HG03520 (cell line): ENCODE measurements at regions not wholly inside any gene's neighbourhood (a gene's known extent, or its start where the extent isn't known, plus 50 kb on each side); places are given as distances from the start of the nearest gene placed in this dataset.
"Not testable (repeated sequence)": the region's sequence is repeated elsewhere in the genome, so short reads cannot be mapped to it uniquely, and the experiment has no call there.

Experiments used
- ATAC-seq: cut with Tn5 transposase; IDR thresholded peaks from one replicate; pipeline ENCODE4 v1.9.1; 2021; ENCODE audit warnings: mild to moderate bottlenecking, moderate library complexity; ENCODE audit not compliant: unreplicated experiment

- ATAC-seq, result no peak
Observed at GRCh38 chr22:22169923-22170322, 74.7 kb upstream of the VPREB1 start.

DNA sequence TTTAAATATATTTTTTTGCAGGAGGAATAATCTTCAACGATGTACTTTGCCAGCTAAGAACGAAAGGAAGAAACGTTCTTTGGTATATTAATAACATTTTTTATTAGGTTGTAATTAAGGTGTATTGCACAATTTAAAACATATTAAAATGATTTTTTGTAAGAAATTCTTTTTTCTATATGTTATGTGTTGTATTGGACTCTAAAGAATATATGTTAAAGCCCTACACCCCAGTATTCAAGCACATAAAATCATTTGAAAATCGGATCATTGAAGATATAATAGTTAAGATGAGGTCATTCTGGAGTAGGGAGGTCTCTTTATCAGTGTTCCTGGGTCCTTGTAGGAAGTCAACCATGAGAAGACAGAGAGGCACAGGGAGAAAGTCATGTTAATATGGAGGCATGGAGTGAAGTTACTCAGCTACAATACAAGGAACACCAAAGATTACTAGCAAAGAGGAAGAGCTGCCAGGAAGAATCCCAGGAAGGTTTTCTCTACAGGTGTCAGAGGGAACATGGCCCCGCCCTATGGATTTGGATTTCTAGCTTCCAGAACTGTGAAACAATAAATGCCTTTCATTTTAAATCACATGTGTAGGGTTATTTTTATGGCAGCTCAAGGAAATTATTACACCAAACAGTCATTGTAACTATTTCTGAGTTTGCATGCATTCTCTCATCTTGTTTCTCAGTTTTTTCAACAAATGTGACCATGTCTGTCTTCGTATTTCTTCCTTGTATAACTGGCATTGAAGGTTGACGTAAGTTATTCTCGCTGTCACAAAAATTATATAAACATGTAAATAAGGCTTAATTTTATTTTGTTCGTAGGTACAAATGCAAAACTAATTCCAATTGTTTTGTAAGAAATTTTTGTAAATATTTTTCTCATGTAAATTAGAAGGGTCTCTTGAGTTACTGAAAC is 75.4 kb upstream of the VPREB1 start:
- ATAC-seq, result no peak

DNA sequence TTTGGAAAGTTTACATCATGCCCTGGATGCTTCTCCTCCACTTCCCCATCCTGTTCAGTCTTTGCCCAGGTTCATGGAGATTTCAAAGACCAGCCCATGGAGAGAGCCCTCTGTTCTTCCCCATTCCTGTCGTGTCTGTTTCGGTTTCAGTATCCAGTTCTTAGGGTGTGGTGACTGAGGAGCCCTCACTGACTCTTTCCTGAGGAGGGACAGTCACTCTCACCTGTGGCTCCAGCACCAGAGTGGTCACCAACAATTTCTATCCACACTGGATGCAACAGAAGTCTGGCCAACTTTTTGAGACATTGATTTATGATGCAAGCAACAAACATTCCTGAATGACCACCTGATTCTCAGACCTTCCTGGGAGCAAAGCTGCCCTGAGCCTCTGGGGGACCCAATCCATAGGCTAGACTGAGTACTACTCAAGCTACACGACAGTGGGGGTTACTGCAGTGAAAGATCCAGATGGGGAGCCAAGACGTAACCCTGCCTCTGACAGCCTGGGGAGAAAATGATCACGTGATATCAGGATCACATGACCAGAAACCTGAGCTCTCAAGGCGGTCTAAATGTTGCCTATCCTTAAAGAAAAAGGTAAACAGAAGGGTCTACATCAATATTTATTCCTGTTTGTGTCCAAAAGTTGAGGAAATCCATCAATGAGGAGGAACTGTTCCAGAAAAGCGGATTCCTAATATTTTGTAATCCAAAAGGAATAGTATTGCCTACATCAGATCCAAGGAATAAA is 76.2 kb upstream of the VPREB1 start:
- peak; percentile 23 for ATAC-seq

- peak; percentile 52 for ATAC-seq
Observed at GRCh38 chr22:22167791-22168189, 76.8 kb upstream of the VPREB1 start.

- ATAC-seq, result no peak
Observed at GRCh38 chr22:22166941-22167713, 77.5 kb upstream of the VPREB1 start.

GRCh38 chr22:22165936-22166710 is 78.5 kb upstream of the VPREB1 start:
- ATAC-seq, result no peak

GRCh38 chr22:22164541-22165272 is 79.9 kb upstream of the VPREB1 start:
- ATAC-seq, result no peak

DNA sequence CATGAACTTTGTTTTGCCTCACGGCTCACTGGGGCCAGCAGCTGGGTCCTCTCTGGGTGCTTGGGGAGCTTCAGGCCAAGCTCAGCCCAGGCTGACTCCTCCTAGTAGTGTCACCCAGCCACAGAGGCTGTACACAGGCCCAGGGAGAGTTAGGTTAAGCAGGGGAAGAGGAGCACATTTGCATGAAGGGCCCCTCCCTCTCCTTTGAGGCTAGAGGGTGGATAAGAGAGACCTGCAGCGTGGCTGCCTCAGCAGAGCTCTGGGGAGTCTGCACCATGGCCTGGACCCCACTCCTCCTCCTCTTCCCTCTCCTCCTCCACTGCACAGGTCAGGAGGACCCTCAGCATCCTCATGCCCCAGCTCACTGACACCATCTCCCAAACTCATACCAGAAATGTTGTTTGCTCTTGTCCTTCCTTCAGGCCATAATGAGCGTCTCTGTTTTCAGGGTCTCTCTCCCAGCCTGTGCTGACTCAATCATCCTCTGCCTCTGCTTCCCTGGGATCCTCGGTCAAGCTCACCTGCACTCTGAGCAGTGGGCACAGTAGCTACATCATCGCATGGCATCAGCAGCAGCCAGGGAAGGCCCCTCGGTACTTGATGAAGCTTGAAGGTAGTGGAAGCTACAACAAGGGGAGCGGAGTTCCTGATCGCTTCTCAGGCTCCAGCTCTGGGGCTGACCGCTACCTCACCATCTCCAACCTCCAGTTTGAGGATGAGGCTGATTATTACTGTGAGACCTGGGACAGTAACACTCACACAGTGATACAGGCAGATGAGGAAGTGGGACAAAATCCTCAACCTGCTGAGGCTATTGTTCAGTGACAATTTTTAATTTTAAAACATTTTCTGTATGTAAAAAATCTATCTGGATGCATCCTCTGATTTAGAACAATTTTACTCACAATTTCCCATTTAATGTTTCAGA is 82.4 kb upstream of the VPREB1 start:
- peak; percentile 64 for ATAC-seq

GRCh38 chr22:22160768-22161167 is 83.8 kb upstream of the VPREB1 start:
- not testable (repeated sequence) for ATAC-seq

DNA sequence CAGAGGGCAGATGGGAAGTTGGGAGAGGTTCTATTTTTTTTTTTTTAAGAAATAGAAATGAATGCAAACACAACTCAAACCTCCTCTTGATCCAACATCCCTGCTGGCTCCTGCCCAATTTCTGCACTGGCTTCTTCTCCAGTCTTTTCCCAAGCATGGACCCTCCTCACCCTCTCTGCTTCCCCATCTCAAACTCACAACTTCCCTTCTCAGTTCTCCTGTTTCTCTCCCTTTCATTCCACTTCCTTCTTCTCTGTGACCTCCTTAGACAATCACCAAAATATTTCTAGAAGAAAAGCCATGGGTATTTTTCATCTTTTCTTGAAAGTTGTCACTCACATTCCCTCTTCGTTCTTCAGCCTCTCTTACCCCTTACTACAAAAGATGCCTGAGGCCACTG is 85.2 kb upstream of the VPREB1 start:
- ATAC-seq, result no peak

DNA sequence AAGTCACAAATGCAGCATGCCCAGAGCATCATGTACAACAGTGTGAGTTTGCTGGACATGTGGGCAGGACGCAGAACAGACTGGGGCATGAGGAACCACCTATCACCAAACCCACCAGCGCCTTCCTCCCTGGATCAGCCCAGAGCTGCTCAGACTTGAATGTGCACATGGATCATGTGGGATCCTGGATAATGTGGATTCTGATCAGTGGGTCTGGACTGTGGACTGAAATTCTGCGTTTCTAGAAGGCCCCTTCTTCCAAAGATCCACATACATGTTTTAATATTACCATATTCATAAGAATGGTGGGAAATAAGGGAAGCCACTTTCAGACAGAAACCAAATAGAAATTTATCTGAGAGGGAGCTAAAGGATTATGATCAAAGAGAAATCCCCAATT is 85.6 kb upstream of the VPREB1 start:
- ATAC-seq, result no peak

- ATAC-seq, result no peak
Observed at GRCh38 chr22:22158207-22158816, 86.3 kb upstream of the VPREB1 start.

DNA sequence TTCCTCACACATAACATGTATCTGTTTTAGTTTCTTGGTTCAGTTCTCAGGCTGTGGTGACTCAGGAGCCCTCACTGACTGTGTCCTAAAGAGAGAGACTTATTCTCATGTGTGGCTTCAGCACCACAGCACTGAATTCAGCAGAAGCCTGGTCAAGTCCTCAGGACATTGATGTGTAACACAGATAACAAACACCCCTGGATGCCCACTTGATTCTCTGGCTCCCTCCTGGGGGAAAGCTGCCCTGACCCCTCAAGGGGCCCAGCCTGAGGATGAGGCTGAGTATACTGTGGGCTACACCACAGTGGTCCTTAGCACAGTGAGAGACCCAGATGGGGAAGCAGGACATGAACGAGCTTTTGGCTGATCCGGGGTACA is 87.2 kb upstream of the VPREB1 start:
- no peak for ATAC-seq

DNA sequence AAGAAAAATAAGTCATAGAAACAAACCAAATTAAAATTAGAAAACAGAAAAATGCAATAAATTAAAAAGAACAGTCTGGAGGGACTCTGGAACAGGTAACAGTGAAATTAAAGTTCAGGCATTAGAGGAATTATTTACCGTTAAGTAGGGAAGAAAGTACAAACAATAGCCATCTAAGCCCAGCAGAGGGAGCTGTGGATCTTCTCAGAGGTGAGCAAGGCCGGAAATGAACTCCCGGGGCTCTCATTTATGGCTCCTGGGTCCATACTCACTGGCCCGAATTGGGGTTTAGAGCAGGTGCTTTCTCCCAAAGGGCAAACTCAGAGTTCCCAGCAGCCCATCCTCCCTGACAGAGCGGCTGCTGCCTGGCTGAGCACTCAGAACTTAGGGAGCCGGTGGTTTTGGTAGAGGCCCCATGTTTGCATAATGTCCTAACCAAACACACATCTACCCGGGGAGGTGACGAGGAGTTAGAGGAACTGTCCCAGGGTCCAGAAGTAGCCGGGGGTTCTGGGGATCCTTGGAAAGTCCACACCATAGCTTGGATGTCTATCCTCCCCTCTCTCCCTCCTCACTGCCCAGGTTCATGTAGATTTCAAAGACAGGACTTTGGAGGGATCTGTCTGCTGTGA is 87.8 kb upstream of the VPREB1 start:
- ATAC-seq, result no peak

DNA sequence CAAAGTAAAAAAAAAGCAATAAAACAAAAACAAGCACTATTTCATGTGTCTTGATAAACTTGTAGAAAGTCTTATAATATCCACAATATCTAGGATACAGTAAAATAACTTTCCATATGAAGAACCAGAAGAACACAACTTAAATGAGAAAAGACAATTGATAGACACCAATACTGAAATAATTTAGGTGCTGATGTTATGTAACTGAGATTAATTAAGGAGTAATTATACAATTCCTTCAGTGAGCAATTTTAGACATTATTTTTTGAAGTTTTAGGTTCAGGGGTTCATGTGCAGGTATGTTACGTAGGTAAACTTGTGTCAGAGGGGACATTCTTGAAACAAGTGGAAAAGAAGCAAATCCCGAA is 88.3 kb upstream of the VPREB1 start:
- ATAC-seq, result no peak

GRCh38 chr22:22155607-22156006 is 89.0 kb upstream of the VPREB1 start:
- no peak for ATAC-seq

- ATAC-seq, result no peak
Observed at GRCh38 chr22:22155146-22155545, 89.4 kb upstream of the VPREB1 start.

- no peak for ATAC-seq
Observed at GRCh38 chr22:22154040-22154439, 90.5 kb upstream of the VPREB1 start.
